ENCODE measurements at regions not wholly inside any gene's neighbourhood (a gene's known extent, or its start where the extent isn't known, plus 50 kb on each side); places are given as distances from the start of the nearest gene placed in this dataset.

DNA sequence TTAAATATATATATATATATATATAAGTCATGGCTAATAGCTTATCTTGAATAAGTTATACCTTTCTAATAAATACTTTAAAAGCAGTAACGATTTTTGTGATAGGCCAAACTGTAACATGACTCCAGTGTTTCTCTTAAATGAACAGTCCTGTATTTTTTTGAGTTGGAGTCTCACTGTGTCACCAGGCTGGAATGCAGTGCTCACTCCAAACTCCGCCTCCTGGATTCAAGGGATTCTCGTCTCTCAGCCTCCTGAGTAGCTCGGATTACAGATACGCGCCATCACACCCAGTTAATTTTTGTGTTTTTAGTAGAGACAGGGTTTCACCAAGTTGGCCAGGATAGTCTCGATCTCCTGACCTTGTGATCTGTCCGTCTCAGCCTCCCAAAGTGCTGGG, 814.2 kb upstream of the SLITRK5 start:
- H3K79me2 ChIP-seq (ENCODE audit: insufficient read depth, low read length), result no peaks in the 10 kb centered on the region
- no peaks in the 10 kb centered on the region for H3K36me3 ChIP-seq (ENCODE audit: insufficient read depth, low read length)
- no peaks in the 10 kb centered on the region for H3K9me3 ChIP-seq (ENCODE audit: low read length)
- no peaks in the 10 kb centered on the region for H3K9me2 ChIP-seq (ENCODE audit: low read depth, low read length)
- H3K4me1 ChIP-seq (ENCODE audit: insufficient read depth, low read length, severe bottlenecking), result no peaks in the 10 kb centered on the region
- H3K4me2 ChIP-seq (ENCODE audit: low read length), result no peak overlapping the region
- no peak overlapping the region for H3K4me3 ChIP-seq (ENCODE audit: low read depth, low read length, poor library complexity, severe bottlenecking)
- H2AFZ ChIP-seq (ENCODE audit: low read length), result no peak overlapping the region
- TF ChIP-seq EZH2 (IDR thresholded peaks at IDR 0.05; ENCODE audit: borderline replicate concordance, low read length), result no peak
- TF ChIP-seq, protein P1, sequence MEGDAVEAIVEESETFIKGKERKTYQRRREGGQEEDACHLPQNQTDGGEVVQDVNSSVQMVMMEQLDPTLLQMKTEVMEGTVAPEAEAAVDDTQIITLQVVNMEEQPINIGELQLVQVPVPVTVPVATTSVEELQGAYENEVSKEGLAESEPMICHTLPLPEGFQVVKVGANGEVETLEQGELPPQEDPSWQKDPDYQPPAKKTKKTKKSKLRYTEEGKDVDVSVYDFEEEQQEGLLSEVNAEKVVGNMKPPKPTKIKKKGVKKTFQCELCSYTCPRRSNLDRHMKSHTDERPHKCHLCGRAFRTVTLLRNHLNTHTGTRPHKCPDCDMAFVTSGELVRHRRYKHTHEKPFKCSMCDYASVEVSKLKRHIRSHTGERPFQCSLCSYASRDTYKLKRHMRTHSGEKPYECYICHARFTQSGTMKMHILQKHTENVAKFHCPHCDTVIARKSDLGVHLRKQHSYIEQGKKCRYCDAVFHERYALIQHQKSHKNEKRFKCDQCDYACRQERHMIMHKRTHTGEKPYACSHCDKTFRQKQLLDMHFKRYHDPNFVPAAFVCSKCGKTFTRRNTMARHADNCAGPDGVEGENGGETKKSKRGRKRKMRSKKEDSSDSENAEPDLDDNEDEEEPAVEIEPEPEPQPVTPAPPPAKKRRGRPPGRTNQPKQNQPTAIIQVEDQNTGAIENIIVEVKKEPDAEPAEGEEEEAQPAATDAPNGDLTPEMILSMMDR (IDR thresholded peaks at IDR 0.05; ENCODE audit: low read length), result no peak
- no peak overlapping the region for H3K27ac ChIP-seq (ENCODE audit: low read depth, low read length, poor library complexity, severe bottlenecking)
- no peaks in the 10 kb centered on the region for H3K27me3 ChIP-seq (ENCODE audit: insufficient read depth, low read length)
- H3K9ac ChIP-seq (ENCODE audit: low read length), result no peak overlapping the region
- H4K20me1 ChIP-seq (ENCODE audit: insufficient read depth, low read length), result no peaks in the 10 kb centered on the region
- no peaks in the 10 kb centered on the region for H3F3A ChIP-seq (ENCODE audit: insufficient read depth, low read length)

DNA sequence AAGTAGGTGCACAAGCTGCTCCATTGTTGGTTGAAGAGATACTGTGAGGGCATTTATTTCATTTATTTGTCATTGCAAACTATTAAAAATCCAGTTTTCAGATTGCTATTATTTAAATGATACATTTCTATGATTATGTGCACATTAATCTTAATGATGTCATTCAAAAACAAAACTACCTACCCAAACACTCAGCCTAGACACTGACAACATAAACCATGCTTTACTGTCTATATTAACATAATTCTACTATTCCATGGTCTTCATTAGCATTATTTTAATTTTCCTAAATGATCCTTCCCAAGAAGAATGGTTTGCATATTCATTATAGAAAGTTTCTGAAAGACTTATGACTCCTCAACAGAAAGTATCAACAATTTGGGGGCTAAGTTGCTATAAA, 813.0 kb upstream of the SLITRK5 start:
- Histone ChIP-seq H3K27me3 (ENCODE audit: insufficient read depth, low read length) (no peaks in the 10 kb centered on the region), H4K20me1 (ENCODE audit: insufficient read depth, low read length) (no peaks in the 10 kb centered on the region), H3F3A (ENCODE audit: insufficient read depth, low read length) (no peaks in the 10 kb centered on the region), H3K9ac (ENCODE audit: low read length) (no peak overlapping the region), H3K4me1 (ENCODE audit: insufficient read depth, low read length, severe bottlenecking) (no peaks in the 10 kb centered on the region), H3K4me3 (ENCODE audit: low read depth, low read length, poor library complexity, severe bottlenecking) (no peak overlapping the region), H3K9me3 (ENCODE audit: low read length) (no peaks in the 10 kb centered on the region), H3K36me3 (ENCODE audit: insufficient read depth, low read length) (no peaks in the 10 kb centered on the region), H2AFZ (ENCODE audit: low read length) (no peak overlapping the region; the same call in 1 of the 2 replicates), H3K4me2 (ENCODE audit: low read length) (no peak overlapping the region), H3K27ac (ENCODE audit: low read depth, low read length, poor library complexity, severe bottlenecking) (no peak overlapping the region), H3K9me2 (ENCODE audit: low read depth, low read length) (no peaks in the 10 kb centered on the region), H3K79me2 (ENCODE audit: insufficient read depth, low read length) (no peaks in the 10 kb centered on the region)
- TF ChIP-seq, protein P1 (IDR thresholded peaks at IDR 0.05; ENCODE audit: low read length), result no peak
- no peak for TF ChIP-seq EZH2 (IDR thresholded peaks at IDR 0.05; ENCODE audit: borderline replicate concordance, low read length)

DNA sequence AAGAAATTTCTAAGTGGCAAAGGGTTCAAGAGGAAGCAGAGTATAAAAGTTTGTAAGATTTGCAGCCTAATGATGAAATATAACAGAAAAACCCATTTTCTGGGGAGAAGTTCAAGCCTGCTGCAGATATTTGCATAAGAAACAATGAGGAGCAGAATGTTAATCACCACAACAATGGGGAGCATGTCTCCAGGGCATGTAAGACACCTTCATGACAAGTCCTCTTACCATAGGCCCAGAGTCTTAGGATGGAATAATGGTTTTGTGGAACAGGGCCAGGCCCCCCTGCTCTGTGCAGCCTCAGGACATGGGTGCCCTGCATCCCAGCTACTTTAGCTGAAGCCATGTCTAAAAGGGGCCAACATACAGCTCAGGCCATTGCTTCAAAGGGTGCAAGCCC, 809.0 kb upstream of the SLITRK5 start:
- Histone ChIP-seq H3K79me2 (ENCODE audit: insufficient read depth, low read length) (no peaks in the 10 kb centered on the region), H3F3A (ENCODE audit: insufficient read depth, low read length) (no peaks in the 10 kb centered on the region), H3K4me3 (ENCODE audit: low read depth, low read length, poor library complexity, severe bottlenecking) (no peak overlapping the region), H2AFZ (ENCODE audit: low read length) (no peak overlapping the region), H3K4me2 (ENCODE audit: low read length) (no peak overlapping the region), H4K20me1 (ENCODE audit: insufficient read depth, low read length) (no peaks in the 10 kb centered on the region), H3K27me3 (ENCODE audit: insufficient read depth, low read length) (no peaks in the 10 kb centered on the region), H3K36me3 (ENCODE audit: insufficient read depth, low read length) (no peaks in the 10 kb centered on the region), H3K27ac (ENCODE audit: low read depth, low read length, poor library complexity, severe bottlenecking) (no peak overlapping the region), H3K9ac (ENCODE audit: low read length) (no peak overlapping the region), H3K9me2 (ENCODE audit: low read depth, low read length) (no peaks in the 10 kb centered on the region), H3K9me3 (ENCODE audit: low read length) (no peaks in the 10 kb centered on the region), H3K4me1 (ENCODE audit: insufficient read depth, low read length, severe bottlenecking) (no peaks in the 10 kb centered on the region)
- TF ChIP-seq, protein P1 (IDR thresholded peaks at IDR 0.05; ENCODE audit: low read length), result no peak
- TF ChIP-seq EZH2 (IDR thresholded peaks at IDR 0.05; ENCODE audit: borderline replicate concordance, low read length), result no peak

Measured in OCI-LY1 (cell line).